ENCODE measurements at regions not wholly inside any gene's neighbourhood (a gene's known extent, or its start where the extent isn't known, plus 50 kb on each side); places are given as distances from the start of the nearest gene placed in this dataset.
"Not testable (repeated sequence)": the region's sequence is repeated elsewhere in the genome, so short reads cannot be mapped to it uniquely, and the experiment has no call there.

GRCh38 chr6:9307786-9308185 lies 872.4 kb upstream of the SLC35B3 start:
- Histone ChIP-seq H3K27ac (no peak overlapping the region), H3K9me3 (replicated peaks in 1 of 3) (no peaks in the 10 kb centered on the region), H3K27me3 (no peaks in the 10 kb centered on the region), H3K36me3 (replicated peaks in 1 of 2) (no peaks in the 10 kb centered on the region), H3K4me3 (no peak overlapping the region), H3K4me1 (replicated peaks in 1 of 2) (no peaks in the 10 kb centered on the region)
- no peak for DNase-seq
- 78 to 87% (median 81%) methylated on average over 2 of the region's 2 CpGs for WGBS, 4 donors
- intact Hi-C loops (cut with DNase I) = no loop called here
- no peak for TF ChIP-seq POLR2A (IDR thresholded peaks at IDR 0.05)
- TF ChIP-seq CTCF (IDR thresholded peaks at IDR 0.05) = no peak

- Histone ChIP-seq H3K27ac (no peak overlapping the region), H3K9me3 (replicated peaks in 1 of 3) (no peaks in the 10 kb centered on the region), H3K27me3 (no peaks in the 10 kb centered on the region), H3K36me3 (replicated peaks in 1 of 2) (no peaks in the 10 kb centered on the region), H3K4me3 (no peak overlapping the region), H3K4me1 (replicated peaks in 1 of 2) (no peaks in the 10 kb centered on the region)
- TF ChIP-seq POLR2A (IDR thresholded peaks at IDR 0.05) (no peak), CTCF (IDR thresholded peaks at IDR 0.05) (no peak)
- WGBS, 4 donors = 59 to 65% (median 65%) methylated on average over 3 of the region's 3 CpGs
- intact Hi-C loops (cut with DNase I) = no loop called here
- DNase-seq = no peak
Observed at GRCh38 chr6:9307187-9307586, 871.8 kb upstream of the SLC35B3 start.

GRCh38 chr6:9295644-9296043 lies 860.3 kb upstream of the SLC35B3 start:
- no peak for TF ChIP-seq CTCF (IDR thresholded peaks at IDR 0.05)
- no peak for TF ChIP-seq POLR2A (IDR thresholded peaks at IDR 0.05)
- no peak overlapping the region for H3K27ac ChIP-seq
- H3K36me3 ChIP-seq (replicated peaks in 1 of 2) = no peaks in the 10 kb centered on the region
- intact Hi-C loops (cut with DNase I) = no loop called here
- no peak for DNase-seq
- H3K9me3 ChIP-seq (replicated peaks in 1 of 3) = no peaks in the 10 kb centered on the region
- no peak overlapping the region for H3K4me3 ChIP-seq
- H3K27me3 ChIP-seq = no peaks in the 10 kb centered on the region
- 41 to 60% (median 57%) methylated on average over 4 of the region's 4 CpGs for WGBS, 4 donors
- no peaks in the 10 kb centered on the region for H3K4me1 ChIP-seq (replicated peaks in 1 of 2)

- H3K4me1 ChIP-seq (replicated peaks in 1 of 2) = no peaks in the 10 kb centered on the region
Observed at GRCh38 chr6:9292975-9293374, 857.6 kb upstream of the SLC35B3 start.

GRCh38 chr6:9290342-9290741 lies 855.0 kb upstream of the SLC35B3 start:
- DNase-seq; H3K9me3 ChIP-seq (replicated peaks in 1 of 3); H3K36me3 ChIP-seq (replicated peaks in 1 of 2); intact Hi-C loops (cut with DNase I); H3K4me1 ChIP-seq (replicated peaks in 1 of 2); H3K27ac ChIP-seq; H3K4me3 ChIP-seq; H3K27me3 ChIP-seq: not testable (repeated sequence)
- WGBS, 4 donors = 92 to 100% (median 92%) methylated on average over 14 to 32 of the region's 32 CpGs; no CpG with 5 or more reads in 1 of the 4 donors

More at GRCh38 chr6:9292975-9293374, 857.6 kb upstream of the SLC35B3 start:
- intact Hi-C loops (cut with DNase I) = no loop called here
- Histone ChIP-seq H3K27me3 (no peaks in the 10 kb centered on the region), H3K9me3 (replicated peaks in 1 of 3) (no peaks in the 10 kb centered on the region), H3K36me3 (replicated peaks in 1 of 2) (no peaks in the 10 kb centered on the region), H3K27ac (no peak overlapping the region), H3K4me3 (no peak overlapping the region)
- 52 to 59% (median 57%) methylated on average over 3 of the region's 3 CpGs for WGBS, 4 donors
- TF ChIP-seq POLR2A (IDR thresholded peaks at IDR 0.05) = no peak
- no peak for TF ChIP-seq CTCF (IDR thresholded peaks at IDR 0.05)
- no peak for DNase-seq
